Testis (tissue), 2 donors: ENCODE measurements at regions not wholly inside any gene's neighbourhood (a gene's known extent, or its start where the extent isn't known, plus 50 kb on each side); places are given as distances from the start of the nearest gene placed in this dataset.

Source experiments
- DNase-seq: peaks from one replicate; pipeline ENCODE4 v3.0.0-alpha.2; 2019
- H3K27ac ChIP-seq, 2 donors: fragments of 200-600 bp; sonication (generic); one replicate each; pipeline ENCODE4 v1.5.1; 2019
- H3K27me3 ChIP-seq: fragments of 200-600 bp; sonication (generic); one replicate; pipeline ENCODE4 v1.5.1; 2019
- H3K36me3 ChIP-seq: fragments of 200-600 bp; sonication (generic); one replicate; pipeline ENCODE4 v1.5.1; 2017; ENCODE audit warnings: low read depth; ENCODE audit errors: missing control alignments
- H3K4me1 ChIP-seq: fragments of 200-600 bp; sonication (generic); one replicate; pipeline ENCODE4 v1.5.1; 2019
- H3K4me3 ChIP-seq, 2 donors: fragments of 200-600 bp; sonication (generic); one replicate each; pipeline ENCODE4 v1.5.1; 2017 to 2019
- H3K9me3 ChIP-seq: fragments of 200-600 bp; sonication (generic); one replicate; pipeline ENCODE4 v1.5.1; 2017
- POLR2A ChIP-seq: fragments of 450-650 bp; IDR thresholded peaks from one replicate; pipeline ENCODE4 v1.6.1; 2017; ENCODE audit warnings: antibody characterized with exemption, mild to moderate bottlenecking, moderate library complexity
- WGBS, 2 donors: methylation state at CpG; one replicate each; pipeline ENCODE4 v1.1.5; 2018; 5-methylcytosine and 5-hydroxymethylcytosine counted together
- intact Hi-C: fragments of 100-400 bp; cut with DNase I; formaldehyde crosslinking; loops from one replicate; pipeline ENCODE4 v1.15.1; 2023; ENCODE audit warnings: low total_unique reads
- TF ChIP-seq, protein P1 (sequence below), 3 experiments: fragments of 450-650 bp in 2 of 3; fragments of 200-600 bp in 1 of 3; sonication (generic) in 1 of 3; IDR thresholded peaks; one replicate each; pipeline ENCODE4 v1.5.1; 2016 to 2019; ENCODE audit warnings: antibody characterized with exemption in 3 of 3, mild to moderate bottlenecking in 2 of 3, moderate library complexity in 1 of 3

DNA sequence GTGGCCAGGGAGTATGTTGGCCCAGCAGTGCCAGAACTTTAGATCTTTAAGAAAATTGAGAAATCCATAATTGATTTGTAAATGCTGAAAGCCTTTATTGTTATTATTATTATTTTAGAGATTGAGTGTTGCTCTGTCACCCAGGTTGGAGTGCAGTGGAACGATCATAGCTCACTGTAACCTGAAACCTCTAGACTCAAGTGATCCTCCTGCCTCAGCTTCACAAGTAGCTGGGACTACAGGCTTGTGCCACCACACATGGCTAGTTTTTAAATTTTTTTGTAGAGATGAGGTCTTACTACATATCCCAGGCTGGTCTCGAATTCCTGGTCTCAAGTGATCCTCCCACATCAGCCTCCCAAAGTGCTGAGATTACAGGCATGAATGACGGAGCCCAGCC is 143.2 kb upstream of the CCDC68 start:
- Histone ChIP-seq H3K9me3 (no peaks in the 10 kb centered on the region), H3K36me3 (no peaks in the 10 kb centered on the region), H3K4me1 (no peaks in the 10 kb centered on the region), H3K27me3 (no peaks in the 10 kb centered on the region), H3K27ac (no peak overlapping the region), H3K4me3 (no peak overlapping the region)
- DNase-seq: no peak
- WGBS, 2 donors: 59 to 64% methylated on average over 3 of the region's 3 CpGs
- intact Hi-C loops: no loop called here
- TF ChIP-seq POLR2A: no peak
- TF ChIP-seq, protein P1, sequence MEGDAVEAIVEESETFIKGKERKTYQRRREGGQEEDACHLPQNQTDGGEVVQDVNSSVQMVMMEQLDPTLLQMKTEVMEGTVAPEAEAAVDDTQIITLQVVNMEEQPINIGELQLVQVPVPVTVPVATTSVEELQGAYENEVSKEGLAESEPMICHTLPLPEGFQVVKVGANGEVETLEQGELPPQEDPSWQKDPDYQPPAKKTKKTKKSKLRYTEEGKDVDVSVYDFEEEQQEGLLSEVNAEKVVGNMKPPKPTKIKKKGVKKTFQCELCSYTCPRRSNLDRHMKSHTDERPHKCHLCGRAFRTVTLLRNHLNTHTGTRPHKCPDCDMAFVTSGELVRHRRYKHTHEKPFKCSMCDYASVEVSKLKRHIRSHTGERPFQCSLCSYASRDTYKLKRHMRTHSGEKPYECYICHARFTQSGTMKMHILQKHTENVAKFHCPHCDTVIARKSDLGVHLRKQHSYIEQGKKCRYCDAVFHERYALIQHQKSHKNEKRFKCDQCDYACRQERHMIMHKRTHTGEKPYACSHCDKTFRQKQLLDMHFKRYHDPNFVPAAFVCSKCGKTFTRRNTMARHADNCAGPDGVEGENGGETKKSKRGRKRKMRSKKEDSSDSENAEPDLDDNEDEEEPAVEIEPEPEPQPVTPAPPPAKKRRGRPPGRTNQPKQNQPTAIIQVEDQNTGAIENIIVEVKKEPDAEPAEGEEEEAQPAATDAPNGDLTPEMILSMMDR (IDR thresholded peaks at IDR 0.05): no peak

DNA sequence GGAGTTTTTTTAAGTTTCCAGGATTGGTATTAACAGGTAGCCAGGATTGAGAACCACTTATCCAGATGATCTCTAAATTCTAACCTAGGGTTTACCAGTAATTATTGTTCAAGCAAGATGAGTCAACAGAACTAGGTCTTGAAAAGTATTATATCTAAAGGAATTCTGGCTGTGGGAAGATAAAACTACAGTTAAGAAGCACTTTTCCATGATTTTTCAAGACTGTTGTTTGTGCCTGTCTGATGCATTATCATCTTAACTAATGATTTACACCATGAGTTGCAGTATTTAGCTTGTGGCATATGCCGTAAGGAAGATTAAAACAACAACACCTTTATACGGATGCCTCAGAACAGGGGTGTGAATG is 142.2 kb upstream of the CCDC68 start:
- H3K27ac ChIP-seq: no peak overlapping the region
- DNase-seq: no peak
- H3K36me3 ChIP-seq: no peaks in the 10 kb centered on the region
- WGBS, 2 donors: 98 to 100% methylated on average over 2 of the region's 2 CpGs
- no peak overlapping the region for H3K4me3 ChIP-seq
- intact Hi-C loops: no loop called here
- no peaks in the 10 kb centered on the region for H3K4me1 ChIP-seq
- H3K27me3 ChIP-seq: no peaks in the 10 kb centered on the region
- no peaks in the 10 kb centered on the region for H3K9me3 ChIP-seq
- TF ChIP-seq POLR2A: no peak
- TF ChIP-seq, protein P1 (IDR thresholded peaks at IDR 0.05): no peak

DNA sequence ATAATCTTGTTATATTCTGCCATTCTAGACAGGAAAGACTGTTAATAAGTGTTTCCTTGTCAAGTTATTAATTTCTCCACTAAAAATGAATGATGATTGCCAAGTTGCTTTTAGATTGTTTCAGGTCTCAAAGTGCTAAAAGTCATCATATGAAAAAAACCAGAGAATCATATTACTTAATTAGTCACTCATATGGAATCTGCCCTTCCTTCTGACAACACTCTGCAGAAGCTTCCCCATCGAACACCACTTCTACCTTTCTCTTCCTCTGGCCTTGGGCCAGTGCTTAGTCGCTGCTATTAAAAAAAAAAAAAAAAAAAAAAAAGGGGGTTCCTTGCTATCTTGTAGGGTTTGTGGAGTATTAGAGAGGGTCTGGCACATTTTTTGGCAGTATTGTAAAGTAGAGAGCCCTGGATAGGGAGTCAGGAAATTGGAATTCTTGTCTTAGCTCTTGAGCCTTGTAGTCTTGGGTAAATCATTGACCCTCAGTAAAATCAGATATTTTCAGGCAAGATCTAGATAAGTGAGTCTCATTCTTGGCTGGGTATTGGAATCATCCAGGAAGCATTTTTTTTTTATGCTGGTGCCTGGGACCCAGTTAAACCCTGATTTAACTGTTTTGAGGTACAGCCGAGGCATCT is 141.7 kb upstream of the CCDC68 start:
- 73 to 76% methylated on average over 3 of the region's 3 CpGs for WGBS, 2 donors
- no peaks in the 10 kb centered on the region for H3K36me3 ChIP-seq

DNA sequence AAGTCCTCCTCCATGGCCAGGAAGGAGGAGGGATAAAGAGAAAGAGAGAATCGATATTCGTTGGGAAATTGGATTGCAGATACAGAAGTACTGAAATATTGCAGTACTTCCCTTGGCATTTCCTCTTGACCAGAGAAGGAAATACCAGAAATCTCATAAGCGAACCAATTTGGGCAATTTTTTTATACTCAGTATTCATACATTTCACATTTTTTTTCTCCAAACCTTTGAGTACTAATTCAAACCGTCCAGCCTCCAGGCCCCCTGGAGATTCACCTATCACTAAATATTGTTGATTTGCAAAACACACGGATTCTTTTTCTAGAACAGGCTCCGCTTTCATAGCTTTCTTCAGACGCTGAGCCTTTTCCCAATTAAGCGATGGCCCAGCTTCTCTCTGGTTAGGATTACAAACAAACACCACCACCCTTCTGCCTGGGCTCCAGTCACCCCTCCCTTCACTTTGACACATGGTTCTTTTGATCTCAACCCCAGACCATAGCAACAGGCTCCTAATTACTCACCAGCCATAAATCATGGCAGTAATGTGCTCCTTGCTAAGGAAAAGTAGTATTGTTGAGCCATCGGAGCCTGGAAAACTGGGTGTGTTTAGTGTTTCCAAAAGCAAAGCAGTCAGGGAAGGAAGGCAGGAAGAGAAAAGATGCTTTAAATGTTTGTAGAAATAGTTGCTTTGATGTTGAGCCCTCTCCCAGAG is 138.4 kb upstream of the CCDC68 start:
- Histone ChIP-seq H3K27me3 (no peaks in the 10 kb centered on the region), H3K36me3 (no peaks in the 10 kb centered on the region), H3K4me3 (no peak overlapping the region), H3K4me1 (no peaks in the 10 kb centered on the region), H3K9me3 (no peaks in the 10 kb centered on the region), H3K27ac (no peak overlapping the region)
- TF ChIP-seq, protein P1 (IDR thresholded peaks at IDR 0.05): no peak
- no peak for TF ChIP-seq POLR2A
- no peak for DNase-seq
- intact Hi-C loops: no loop called here
- WGBS, 2 donors: 71 to 74% methylated on average over 9 of the region's 9 CpGs

More for the DNA sequence above, 141.7 kb upstream of the CCDC68 start:
- Histone ChIP-seq H3K27me3 (no peaks in the 10 kb centered on the region), H3K4me1 (no peaks in the 10 kb centered on the region), H3K4me3 (no peak overlapping the region), H3K27ac (no peak overlapping the region), H3K9me3 (no peaks in the 10 kb centered on the region)
- no peak for TF ChIP-seq POLR2A
- TF ChIP-seq, protein P1 (IDR thresholded peaks at IDR 0.05): no peak
- intact Hi-C loops: no loop called here
- DNase-seq: no peak
